ENCODE measurements at regions not wholly inside any gene's neighbourhood (a gene's known extent, or its start where the extent isn't known, plus 50 kb on each side); places are given as distances from the start of the nearest gene placed in this dataset.
"Not testable (repeated sequence)": the region's sequence is repeated elsewhere in the genome, so short reads cannot be mapped to it uniquely, and the experiment has no call there.

- H3K9me3 ChIP-seq (ENCODE audit: control insufficient read depth in 4 of 4, insufficient read depth in 3 of 4, low read length in 3 of 4), result no peaks in the 10 kb centered on the region
- TF ChIP-seq CTCF (IDR thresholded peaks at IDR 0.05; ENCODE audit: control extremely low read depth, extremely low read depth), result no peak
- H3K36me3 ChIP-seq (ENCODE audit: control insufficient read depth in 4 of 4, insufficient read depth in 4 of 4, low read length in 4 of 4), result no peaks in the 10 kb centered on the region
- H3K4me1 ChIP-seq (ENCODE audit: control insufficient read depth in 5 of 5, insufficient read depth in 5 of 5, low read length in 5 of 5), result peaks cover 0 to 3% (median 0%) of the 10 kb centered on the region in 5 donors
- H3K27me3 ChIP-seq (ENCODE audit: control insufficient read depth in 3 of 3, insufficient read depth in 3 of 3, low read length in 2 of 3), result no peaks in the 10 kb centered on the region
- no peak overlapping the region for H3K27ac ChIP-seq (ENCODE audit: low read depth in 1 of 2, low read length in 1 of 2)
- DNase-seq, result no peak
- H3K9ac ChIP-seq (ENCODE audit: insufficient read depth in 1 of 2, low read length in 2 of 2), result no peak overlapping the region
- 93% methylated on average over 2 of the region's 2 CpGs for WGBS, 2 donors
- no peak overlapping the region for H3K4me3 ChIP-seq
- no peak for ATAC-seq (ENCODE audit: insufficient read depth, low FRiP score)
Observed at GRCh38 chr5:9818340-9818845, 188.2 kb upstream of the TAS2R1 start.

GRCh38 chr5:9817819-9818218 is 187.7 kb upstream of the TAS2R1 start:
- WGBS, 2 donors, result 70 to 81% methylated on average over 4 of the region's 4 CpGs
- ATAC-seq (ENCODE audit: insufficient read depth, low FRiP score), result no peak
- no peak for DNase-seq
- H3K9ac ChIP-seq (ENCODE audit: insufficient read depth in 1 of 2, low read length in 2 of 2), result no peak overlapping the region
- H3K4me1 ChIP-seq (ENCODE audit: control insufficient read depth in 5 of 5, insufficient read depth in 5 of 5, low read length in 5 of 5), result peaks cover 0 to 3% (median 0%) of the 10 kb centered on the region in 5 donors
- H3K4me3 ChIP-seq, result no peak overlapping the region
- no peaks in the 10 kb centered on the region for H3K9me3 ChIP-seq (ENCODE audit: control insufficient read depth in 4 of 4, insufficient read depth in 3 of 4, low read length in 3 of 4)
- no peaks in the 10 kb centered on the region for H3K36me3 ChIP-seq (ENCODE audit: control insufficient read depth in 4 of 4, insufficient read depth in 4 of 4, low read length in 4 of 4)
- H3K27me3 ChIP-seq (ENCODE audit: control insufficient read depth in 3 of 3, insufficient read depth in 3 of 3, low read length in 2 of 3), result no peaks in the 10 kb centered on the region
- no peak overlapping the region for H3K27ac ChIP-seq (ENCODE audit: low read depth in 1 of 2, low read length in 1 of 2)
- TF ChIP-seq CTCF (IDR thresholded peaks at IDR 0.05; ENCODE audit: control extremely low read depth, extremely low read depth), result no peak

- Histone ChIP-seq H3K27ac (ENCODE audit: low read depth in 1 of 2, low read length in 1 of 2) (no peak overlapping the region), H3K4me1 (ENCODE audit: control insufficient read depth in 5 of 5, insufficient read depth in 5 of 5, low read length in 5 of 5) (peaks cover 0 to 3% (median 0%) of the 10 kb centered on the region in 5 donors), H3K9me3 (ENCODE audit: control insufficient read depth in 4 of 4, insufficient read depth in 3 of 4, low read length in 3 of 4) (no peaks in the 10 kb centered on the region), H3K27me3 (ENCODE audit: control insufficient read depth in 3 of 3, insufficient read depth in 3 of 3, low read length in 2 of 3) (no peaks in the 10 kb centered on the region), H3K9ac (ENCODE audit: insufficient read depth in 1 of 2, low read length in 2 of 2) (no peak overlapping the region), H3K4me3 (no peak overlapping the region), H3K36me3 (ENCODE audit: control insufficient read depth in 4 of 4, insufficient read depth in 4 of 4, low read length in 4 of 4) (no peaks in the 10 kb centered on the region)
- ATAC-seq (ENCODE audit: insufficient read depth, low FRiP score) (no peak), DNase-seq (no peak)
- TF ChIP-seq CTCF (IDR thresholded peaks at IDR 0.05; ENCODE audit: control extremely low read depth, extremely low read depth), result no peak
- WGBS, 2 donors, result 48 to 56% methylated on average over 1 of the region's 1 CpG
Observed at GRCh38 chr5:9815051-9815450, 184.9 kb upstream of the TAS2R1 start.

GRCh38 chr5:9813305-9813704 is 183.2 kb upstream of the TAS2R1 start:
- 64 to 77% methylated on average over 1 of the region's 1 CpG for WGBS, 2 donors
- H3K9ac ChIP-seq (ENCODE audit: insufficient read depth in 1 of 2, low read length in 2 of 2), result no peak overlapping the region
- no peak overlapping the region for H3K27ac ChIP-seq (ENCODE audit: low read depth in 1 of 2, low read length in 1 of 2)
- no peak for DNase-seq
- H3K4me3 ChIP-seq, result no peak overlapping the region
- TF ChIP-seq CTCF (IDR thresholded peaks at IDR 0.05; ENCODE audit: control extremely low read depth, extremely low read depth), result no peak
- no peaks in the 10 kb centered on the region for H3K27me3 ChIP-seq (ENCODE audit: control insufficient read depth in 3 of 3, insufficient read depth in 3 of 3, low read length in 2 of 3)
- no peak for ATAC-seq (ENCODE audit: insufficient read depth, low FRiP score)
- H3K36me3 ChIP-seq (ENCODE audit: control insufficient read depth in 4 of 4, insufficient read depth in 4 of 4, low read length in 4 of 4), result no peaks in the 10 kb centered on the region
- no peaks in the 10 kb centered on the region for H3K4me1 ChIP-seq (ENCODE audit: control insufficient read depth in 5 of 5, insufficient read depth in 5 of 5, low read length in 5 of 5)
- no peaks in the 10 kb centered on the region for H3K9me3 ChIP-seq (ENCODE audit: control insufficient read depth in 4 of 4, insufficient read depth in 3 of 4, low read length in 3 of 4)

GRCh38 chr5:9807366-9807765 is 177.2 kb upstream of the TAS2R1 start:
- WGBS, 2 donors, result 89 to 97% methylated on average over 1 of the region's 1 CpG
- not testable (repeated sequence) for H3K36me3 ChIP-seq (ENCODE audit: control insufficient read depth in 4 of 4, insufficient read depth in 4 of 4, low read length in 4 of 4); H3K4me3 ChIP-seq; H3K27ac ChIP-seq (ENCODE audit: low read depth in 1 of 2, low read length in 1 of 2); H3K9me3 ChIP-seq (ENCODE audit: control insufficient read depth in 4 of 4, insufficient read depth in 3 of 4, low read length in 3 of 4); H3K9ac ChIP-seq (ENCODE audit: insufficient read depth in 1 of 2, low read length in 2 of 2); ATAC-seq (ENCODE audit: insufficient read depth, low FRiP score); H3K27me3 ChIP-seq (ENCODE audit: control insufficient read depth in 3 of 3, insufficient read depth in 3 of 3, low read length in 2 of 3); DNase-seq; H3K4me1 ChIP-seq (ENCODE audit: control insufficient read depth in 5 of 5, insufficient read depth in 5 of 5, low read length in 5 of 5)
